Cardiac septum (tissue), 1 donor: ENCODE measurements at regions not wholly inside any gene's neighbourhood (a gene's known extent, or its start where the extent isn't known, plus 50 kb on each side); places are given as distances from the start of the nearest gene placed in this dataset.

ENCODE experiments used
- DNase-seq: peaks from one replicate; pipeline ENCODE4 v3.0.0-alpha.2; 2020; ENCODE audit warnings: low spot score
- intact Hi-C: fragments of 100-400 bp; cut with DNase I; formaldehyde crosslinking; loops from one replicate; pipeline ENCODE4 v1.14.0; 2022
- donor health status: DM: no; HTN: no; CAD: no.

- intact Hi-C loops, result no loop called here
- DNase-seq, result no peak
Observed at GRCh38 chr12:20174528-20175175, 193.7 kb upstream of the PDE3A start.

GRCh38 chr12:20175704-20176388, 192.5 kb upstream of the PDE3A start:
- intact Hi-C loops, result no loop called here
- no peak for DNase-seq

GRCh38 chr12:20181416-20182180, 186.7 kb upstream of the PDE3A start:
- no peak for DNase-seq
- intact Hi-C loops, result no loop called here

- DNase-seq, result no peak
- intact Hi-C loops, result no loop called here
Observed at GRCh38 chr12:20183563-20183962, 184.8 kb upstream of the PDE3A start.

- no peak for DNase-seq
- intact Hi-C loops, result no loop called here
Observed at GRCh38 chr12:20184514-20184913, 183.8 kb upstream of the PDE3A start.

DNA sequence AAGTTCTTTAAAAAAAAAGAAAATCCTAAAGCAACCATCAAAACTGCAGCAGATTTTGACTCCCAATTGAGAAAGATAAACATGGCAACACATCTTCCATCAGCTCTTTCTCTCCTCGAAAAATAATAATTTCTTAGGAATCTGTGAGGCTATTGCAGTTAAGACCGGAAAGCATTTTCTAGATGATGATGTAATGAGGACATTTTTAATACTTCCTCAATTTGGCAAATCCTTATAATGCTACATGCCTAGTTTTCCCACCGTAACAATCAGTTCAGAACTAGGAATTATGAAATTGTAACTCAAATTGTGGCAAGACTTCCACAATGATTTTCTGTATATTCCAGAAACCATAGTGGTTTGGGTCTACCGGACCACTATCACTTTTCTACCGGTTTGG, 180.9 kb upstream of the PDE3A start:
- intact Hi-C loops, result no loop called here

GRCh38 chr12:20188930-20189653, 179.2 kb upstream of the PDE3A start:
- intact Hi-C loops, result no loop called here
- no peak for DNase-seq

More for the DNA sequence above, 180.9 kb upstream of the PDE3A start:
- DNase-seq, result no peak

DNA sequence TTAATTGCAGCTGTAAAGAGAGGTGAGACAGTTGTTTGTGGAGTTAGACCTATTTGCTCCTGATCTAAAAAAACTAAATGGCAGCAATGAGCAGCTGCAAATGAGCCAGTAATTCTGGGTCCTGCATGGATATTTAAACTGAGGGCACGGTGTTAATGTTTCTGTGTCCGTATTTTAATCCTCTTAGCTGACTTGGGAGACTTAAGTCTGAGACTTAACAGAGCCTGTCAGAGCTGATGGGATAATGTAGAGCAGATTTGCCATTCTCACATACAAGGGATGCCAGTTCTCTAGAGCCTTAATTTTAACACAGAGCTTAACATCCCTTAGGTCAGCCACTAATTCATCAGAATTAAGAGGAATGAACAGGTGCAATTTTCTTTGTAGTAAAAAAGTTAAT, 178.6 kb upstream of the PDE3A start:
- DNase-seq, result no peak
- intact Hi-C loops, result no loop called here

DNA sequence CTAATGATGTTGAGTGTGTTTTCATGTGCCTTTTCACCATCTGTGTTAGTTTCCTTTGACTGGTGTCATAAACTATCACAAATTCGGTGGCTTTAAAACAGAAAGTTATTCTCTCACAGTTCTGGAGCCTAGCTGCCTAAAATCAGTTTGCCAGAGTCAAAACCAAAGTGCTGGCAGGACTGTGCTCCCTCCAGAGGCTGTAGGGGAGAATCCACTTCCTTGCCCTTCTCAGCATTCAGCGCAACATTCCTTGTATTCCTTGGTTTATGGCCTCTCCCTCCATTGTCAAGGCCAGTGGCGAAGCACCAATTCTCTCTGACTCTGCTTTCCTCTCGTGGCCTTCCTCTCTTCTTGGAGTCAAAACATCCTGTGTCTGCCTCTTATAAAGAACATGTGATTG, 174.2 kb upstream of the PDE3A start:
- no peak for DNase-seq
- intact Hi-C loops, result no loop called here

DNA sequence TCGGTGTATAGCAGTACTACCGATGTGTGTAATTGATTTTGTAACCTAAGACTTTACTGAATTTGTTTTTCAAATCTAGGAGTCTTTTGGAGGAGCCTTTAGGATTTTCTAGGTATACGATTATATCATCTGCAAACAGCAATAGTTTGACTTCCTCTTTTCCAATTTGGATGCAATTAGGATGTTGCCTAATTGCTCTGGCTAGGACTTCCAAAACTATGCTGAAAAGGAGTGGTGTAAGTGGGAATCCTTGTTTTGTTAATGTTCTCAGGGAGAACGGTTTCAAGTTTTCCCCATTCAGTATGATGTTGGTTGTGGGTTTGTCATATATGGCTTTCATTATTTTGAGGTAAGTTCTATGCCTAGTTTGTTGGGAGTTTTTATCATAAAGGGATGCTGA, 171.6 kb upstream of the PDE3A start:
- DNase-seq, result no peak
- intact Hi-C loops, result no loop called here

DNA sequence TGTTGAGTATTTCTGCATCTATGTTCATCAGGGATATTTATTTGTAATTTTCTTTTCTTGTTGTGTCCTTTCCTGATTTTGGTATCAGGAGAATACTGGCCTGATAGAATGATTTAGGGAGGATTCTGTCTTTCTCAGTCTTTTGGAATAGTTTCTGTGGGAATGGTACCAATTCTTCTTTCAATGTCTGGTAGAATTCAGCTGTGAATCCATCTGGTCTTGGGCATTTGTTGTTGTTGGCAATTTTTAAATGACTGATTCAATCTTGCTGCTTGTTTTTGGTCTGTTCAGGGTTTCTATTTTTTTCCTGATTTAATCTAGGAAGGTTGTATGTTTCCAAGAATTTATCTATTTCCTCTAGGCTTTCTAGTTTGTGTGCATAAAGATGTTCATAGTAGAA, 170.9 kb upstream of the PDE3A start:
- intact Hi-C loops, result no loop called here
- DNase-seq, result no peak

DNA sequence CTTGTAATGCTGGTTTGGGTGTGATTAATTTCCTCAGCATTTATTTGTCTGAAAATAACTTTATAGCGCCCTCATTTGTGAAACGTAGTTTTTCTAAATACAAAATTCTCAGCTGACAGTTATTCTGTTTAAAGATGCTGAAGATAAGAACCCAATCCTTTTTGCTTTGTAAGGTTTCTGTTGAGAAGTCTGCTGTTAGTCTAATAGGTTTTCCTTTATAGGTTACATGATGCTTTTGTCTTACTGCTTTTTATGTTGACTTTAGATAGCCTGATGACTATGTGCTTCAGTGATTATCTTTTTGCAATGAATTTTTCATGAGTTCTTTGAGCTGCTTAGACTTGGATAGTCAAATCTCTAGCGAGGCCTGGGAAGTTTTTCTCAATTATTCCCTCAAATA, 168.6 kb upstream of the PDE3A start:
- no peak for DNase-seq
- intact Hi-C loops, result no loop called here

DNA sequence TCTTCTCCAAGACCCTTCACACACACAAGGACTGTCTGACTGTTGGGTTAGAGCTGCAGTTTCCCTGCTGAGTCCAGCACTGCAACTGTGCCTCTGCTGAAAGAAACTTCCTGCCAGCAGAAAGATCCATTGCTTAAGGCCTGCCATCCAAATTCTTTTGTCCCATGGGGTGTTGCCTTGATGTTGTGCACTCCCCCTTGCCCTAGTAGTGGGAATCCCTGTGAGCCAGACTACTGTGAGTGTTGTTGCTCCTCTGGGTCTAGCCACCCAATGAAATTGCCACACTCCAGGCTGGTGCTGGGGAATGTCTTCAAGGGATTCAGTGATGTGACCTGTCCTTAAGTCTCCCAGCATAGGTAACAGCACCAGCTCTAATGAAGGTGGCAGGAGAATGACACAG, 166.6 kb upstream of the PDE3A start:
- intact Hi-C loops, result no loop called here
- DNase-seq, result no peak

DNA sequence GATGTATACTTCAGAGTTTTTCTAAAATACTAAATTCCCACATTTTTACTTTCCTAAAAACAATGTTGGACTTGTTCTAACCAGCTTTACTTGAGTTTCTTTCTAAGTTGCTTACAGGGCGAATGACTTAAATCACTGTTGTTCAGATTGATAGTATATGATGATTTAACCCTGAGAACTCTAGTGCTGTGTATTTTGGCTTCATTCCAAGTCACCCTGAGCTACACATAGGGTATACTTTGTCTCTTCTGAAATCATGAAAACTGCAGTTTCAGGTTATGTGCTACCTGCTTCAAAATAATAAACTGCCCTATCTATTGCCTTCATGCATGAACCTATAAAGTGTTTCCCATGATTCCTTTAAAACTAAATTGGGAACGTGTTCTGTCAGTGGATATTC, 162.5 kb upstream of the PDE3A start:
- no peak for DNase-seq
- intact Hi-C loops, result no loop called here

DNA sequence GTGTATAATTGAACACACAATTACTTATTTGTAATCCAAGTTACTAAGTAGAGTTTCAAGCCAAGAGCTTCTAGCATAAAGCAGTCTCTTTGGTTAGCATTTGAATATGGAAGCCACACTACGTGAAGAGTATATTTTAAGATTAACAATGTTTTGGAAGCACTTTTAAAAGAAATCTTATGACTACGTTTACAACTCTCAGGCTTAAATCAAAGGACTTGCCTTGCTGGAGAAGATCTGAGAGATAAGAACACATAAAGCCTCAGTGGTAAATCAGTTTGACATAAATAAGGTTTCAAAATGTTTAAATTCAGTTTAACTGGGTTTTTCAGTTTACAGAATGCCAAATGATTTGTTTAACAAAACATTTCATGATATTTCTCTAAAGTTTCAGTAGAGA, 161.9 kb upstream of the PDE3A start:
- no peak for DNase-seq
- intact Hi-C loops, result no loop called here

GRCh38 chr12:20210621-20211215, 157.6 kb upstream of the PDE3A start:
- intact Hi-C loops, result loop anchor here (5.0 to 10.0 kb wide), 4 partner anchors 162 to 468 kb away; no protein-coding TSS in a partner anchor

GRCh38 chr12:20211541-20211940, 156.8 kb upstream of the PDE3A start:
- intact Hi-C loops, result loop anchor here (5.0 to 10.0 kb wide), 4 partner anchors 161 to 469 kb away; no protein-coding TSS in a partner anchor

More at GRCh38 chr12:20210621-20211215, 157.6 kb upstream of the PDE3A start:
- DNase-seq, result no peak

DNA sequence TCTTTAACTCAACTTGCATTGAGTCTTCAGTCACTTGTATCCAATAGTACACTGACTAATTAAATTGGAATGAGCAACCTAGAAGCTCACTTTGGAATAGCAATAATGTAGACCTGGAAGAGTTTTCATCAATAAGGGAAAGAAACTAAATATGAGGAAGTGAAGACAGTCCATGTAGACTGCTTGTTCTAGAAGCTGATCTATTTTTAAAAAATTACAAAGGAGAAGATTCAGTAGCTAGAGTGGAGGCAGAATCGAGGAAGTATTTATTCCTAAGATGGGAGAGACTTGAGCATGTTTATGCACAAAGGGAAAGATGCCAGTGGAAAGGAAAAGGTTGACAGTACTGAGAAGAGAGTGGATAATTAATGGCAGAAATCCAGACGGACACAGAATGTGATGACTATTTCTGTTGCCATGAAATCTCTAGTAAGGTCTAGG, 156.3 kb upstream of the PDE3A start:
- intact Hi-C loops, result loop anchor here (5.0 to 10.0 kb wide), 4 partner anchors 160 to 470 kb away; no protein-coding TSS in a partner anchor

More at GRCh38 chr12:20211541-20211940, 156.8 kb upstream of the PDE3A start:
- DNase-seq, result no peak

More for the DNA sequence above, 156.3 kb upstream of the PDE3A start:
- DNase-seq, result no peak
